ENCODE measurements at regions not wholly inside any gene's neighbourhood (a gene's known extent, or its start where the extent isn't known, plus 50 kb on each side); places are given as distances from the start of the nearest gene placed in this dataset.

- no peak for DNase-seq
- in situ Hi-C loops (cut with HindIII; ENCODE audit: low pct_ligation_motif_present, low pct_unique_long_range_greater_than_20kb, low sequenced_read_pairs): no loop called here
Observed at GRCh38 chr10:129339841-129340240, 127.2 kb upstream of the MGMT start.

GRCh38 chr10:129341087-129341486 is 126.0 kb upstream of the MGMT start:
- DNase-seq: no peak
- in situ Hi-C loops (cut with HindIII; ENCODE audit: low pct_ligation_motif_present, low pct_unique_long_range_greater_than_20kb, low sequenced_read_pairs): no loop called here

- DNase-seq: no peak
- in situ Hi-C loops (cut with HindIII; ENCODE audit: low pct_ligation_motif_present, low pct_unique_long_range_greater_than_20kb, low sequenced_read_pairs): no loop called here
Observed at GRCh38 chr10:129342385-129342784, 124.7 kb upstream of the MGMT start.

GRCh38 chr10:129343141-129343540 is 123.9 kb upstream of the MGMT start:
- DNase-seq: no peak
- in situ Hi-C loops (cut with HindIII; ENCODE audit: low pct_ligation_motif_present, low pct_unique_long_range_greater_than_20kb, low sequenced_read_pairs): no loop called here

GRCh38 chr10:129344103-129344502 is 122.9 kb upstream of the MGMT start:
- DNase-seq: no peak
- in situ Hi-C loops (cut with HindIII; ENCODE audit: low pct_ligation_motif_present, low pct_unique_long_range_greater_than_20kb, low sequenced_read_pairs): no loop called here

GRCh38 chr10:129344731-129345355 is 122.2 kb upstream of the MGMT start:
- in situ Hi-C loops (cut with HindIII; ENCODE audit: low pct_ligation_motif_present, low pct_unique_long_range_greater_than_20kb, low sequenced_read_pairs): no loop called here
- DNase-seq: no peak

- no peak for DNase-seq
- in situ Hi-C loops (cut with HindIII; ENCODE audit: low pct_ligation_motif_present, low pct_unique_long_range_greater_than_20kb, low sequenced_read_pairs): no loop called here
Observed at GRCh38 chr10:129345763-129346162, 121.3 kb upstream of the MGMT start.

GRCh38 chr10:129350690-129351089 is 116.4 kb upstream of the MGMT start:
- in situ Hi-C loops (cut with HindIII; ENCODE audit: low pct_ligation_motif_present, low pct_unique_long_range_greater_than_20kb, low sequenced_read_pairs): no loop called here
- no peak for DNase-seq

- in situ Hi-C loops (cut with HindIII; ENCODE audit: low pct_ligation_motif_present, low pct_unique_long_range_greater_than_20kb, low sequenced_read_pairs): no loop called here
Observed at GRCh38 chr10:129353101-129353500, 113.9 kb upstream of the MGMT start.

GRCh38 chr10:129360046-129360445 is 107.0 kb upstream of the MGMT start:
- no peak for DNase-seq
- in situ Hi-C loops (cut with HindIII; ENCODE audit: low pct_ligation_motif_present, low pct_unique_long_range_greater_than_20kb, low sequenced_read_pairs): no loop called here

More at GRCh38 chr10:129353101-129353500, 113.9 kb upstream of the MGMT start:
- no peak for DNase-seq

- in situ Hi-C loops (cut with HindIII; ENCODE audit: low pct_ligation_motif_present, low pct_unique_long_range_greater_than_20kb, low sequenced_read_pairs): no loop called here
- no peak for DNase-seq
Observed at GRCh38 chr10:129361676-129362376, 105.2 kb upstream of the MGMT start.

- no peak for DNase-seq
Observed at GRCh38 chr10:129364949-129365348, 102.1 kb upstream of the MGMT start.

GRCh38 chr10:129365767-129366402 is 101.2 kb upstream of the MGMT start:
- in situ Hi-C loops (cut with HindIII; ENCODE audit: low pct_ligation_motif_present, low pct_unique_long_range_greater_than_20kb, low sequenced_read_pairs): no loop called here
- DNase-seq: no peak

More at GRCh38 chr10:129364949-129365348, 102.1 kb upstream of the MGMT start:
- in situ Hi-C loops (cut with HindIII; ENCODE audit: low pct_ligation_motif_present, low pct_unique_long_range_greater_than_20kb, low sequenced_read_pairs): no loop called here

GRCh38 chr10:129366450-129366849 is 100.6 kb upstream of the MGMT start:
- in situ Hi-C loops (cut with HindIII; ENCODE audit: low pct_ligation_motif_present, low pct_unique_long_range_greater_than_20kb, low sequenced_read_pairs): no loop called here
- DNase-seq: no peak

GRCh38 chr10:129369566-129369965 is 97.5 kb upstream of the MGMT start:
- in situ Hi-C loops (cut with HindIII; ENCODE audit: low pct_ligation_motif_present, low pct_unique_long_range_greater_than_20kb, low sequenced_read_pairs): no loop called here
- DNase-seq: no peak

- no peak for DNase-seq
- in situ Hi-C loops (cut with HindIII; ENCODE audit: low pct_ligation_motif_present, low pct_unique_long_range_greater_than_20kb, low sequenced_read_pairs): no loop called here
Observed at GRCh38 chr10:129371541-129371940, 95.5 kb upstream of the MGMT start.

- in situ Hi-C loops (cut with HindIII; ENCODE audit: low pct_ligation_motif_present, low pct_unique_long_range_greater_than_20kb, low sequenced_read_pairs): no loop called here
- DNase-seq: no peak
Observed at GRCh38 chr10:129372172-129372571, 94.9 kb upstream of the MGMT start.

- DNase-seq: no peak
- in situ Hi-C loops (cut with HindIII; ENCODE audit: low pct_ligation_motif_present, low pct_unique_long_range_greater_than_20kb, low sequenced_read_pairs): no loop called here
Observed at GRCh38 chr10:129373231-129373630, 93.8 kb upstream of the MGMT start.

- in situ Hi-C loops (cut with HindIII; ENCODE audit: low pct_ligation_motif_present, low pct_unique_long_range_greater_than_20kb, low sequenced_read_pairs): no loop called here
- DNase-seq: no peak
Observed at GRCh38 chr10:129373718-129374117, 93.3 kb upstream of the MGMT start.

GRCh38 chr10:129375171-129375570 is 91.9 kb upstream of the MGMT start:
- in situ Hi-C loops (cut with HindIII; ENCODE audit: low pct_ligation_motif_present, low pct_unique_long_range_greater_than_20kb, low sequenced_read_pairs): no loop called here
- no peak for DNase-seq
